ENCODE measurements at regions not wholly inside any gene's neighbourhood (a gene's known extent, or its start where the extent isn't known, plus 50 kb on each side); places are given as distances from the start of the nearest gene placed in this dataset.

DNA sequence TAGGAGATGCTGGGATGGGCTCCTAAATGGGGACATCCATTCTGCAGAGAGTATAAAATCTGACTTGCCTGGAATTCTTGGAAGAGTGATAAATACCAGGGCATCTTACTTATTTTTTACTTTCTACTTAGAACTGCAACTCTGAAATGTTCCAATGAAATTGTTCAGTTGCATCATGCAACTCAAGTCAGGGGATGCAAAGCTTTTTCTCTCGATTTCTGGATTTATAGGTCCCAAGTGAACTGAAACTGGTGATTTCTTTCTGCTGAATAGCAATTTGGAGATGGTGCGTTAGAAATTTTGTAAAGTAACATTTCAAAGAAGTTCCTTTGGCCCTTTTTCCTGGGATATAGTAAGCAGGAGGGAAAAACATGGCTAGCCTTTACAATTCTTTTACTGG lies 238.4 kb upstream of the CD180 start:
- Histone ChIP-seq H3K4me2 (no peak overlapping the region), H4K20me1 (no peaks in the 10 kb centered on the region), H3K36me3 (no peaks in the 10 kb centered on the region), H3K9me3 (no peaks in the 10 kb centered on the region), H3K9ac (no peak overlapping the region), H3K4me3 (no peak overlapping the region), H3K27ac (no peak overlapping the region), H3K4me1 (no peaks in the 10 kb centered on the region), H3K27me3 (no peaks in the 10 kb centered on the region)
- no peak for TF ChIP-seq Cebpa-rat (IDR thresholded peaks at IDR 0.05)

DNA sequence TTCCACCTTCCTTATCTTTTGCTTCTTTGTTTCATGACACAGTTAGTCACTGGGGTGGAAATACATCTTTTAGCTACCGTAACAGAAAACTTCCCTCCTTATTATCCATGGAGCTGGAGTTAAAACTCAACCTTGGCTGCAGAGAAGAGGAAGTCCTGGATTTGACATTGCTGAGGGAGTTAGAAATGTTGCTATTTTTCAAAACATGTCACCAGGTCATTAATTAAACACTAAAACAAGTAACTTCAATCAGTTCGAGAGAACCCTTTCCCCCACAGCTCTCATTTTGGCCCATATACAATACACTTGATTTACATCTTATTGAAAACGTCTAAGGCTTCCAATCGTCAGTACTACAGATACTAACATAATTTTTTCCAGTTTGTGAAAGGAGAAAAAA lies 237.9 kb upstream of the CD180 start:
- H3K27me3 ChIP-seq: no peaks in the 10 kb centered on the region
- no peak overlapping the region for H3K4me2 ChIP-seq
- TF ChIP-seq Cebpa-rat (IDR thresholded peaks at IDR 0.05): no peak
- no peaks in the 10 kb centered on the region for H4K20me1 ChIP-seq
- no peak overlapping the region for H3K9ac ChIP-seq
- H3K27ac ChIP-seq: no peak overlapping the region
- H3K4me1 ChIP-seq: no peaks in the 10 kb centered on the region
- no peaks in the 10 kb centered on the region for H3K36me3 ChIP-seq
- H3K9me3 ChIP-seq: no peaks in the 10 kb centered on the region
- H3K4me3 ChIP-seq: no peak overlapping the region

DNA sequence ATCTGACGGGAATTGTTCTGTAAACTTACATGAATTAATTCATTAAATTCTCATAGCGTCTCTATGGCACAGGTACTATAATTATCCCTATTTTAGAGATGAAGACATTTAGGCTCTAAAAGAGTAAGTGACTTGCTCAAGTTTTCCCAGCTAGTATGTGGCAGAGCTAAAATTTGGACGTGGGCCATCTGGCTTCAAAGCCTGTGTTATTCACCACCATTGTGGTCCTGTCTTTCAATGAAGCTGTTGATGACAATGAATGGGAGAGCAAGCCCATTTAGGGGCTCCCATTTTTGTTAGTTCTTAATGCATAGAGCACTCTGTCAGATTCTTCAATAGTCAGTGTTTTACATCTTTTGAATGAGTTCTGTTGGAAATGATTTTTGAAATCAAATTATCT lies 236.0 kb upstream of the CD180 start:
- H3K4me1 ChIP-seq: no peaks in the 10 kb centered on the region
- H3K4me2 ChIP-seq: no peak overlapping the region
- H3K27me3 ChIP-seq: no peaks in the 10 kb centered on the region
- H3K9ac ChIP-seq: no peak overlapping the region
- H4K20me1 ChIP-seq: no peaks in the 10 kb centered on the region
- H3K36me3 ChIP-seq: no peaks in the 10 kb centered on the region
- no peak for TF ChIP-seq Cebpa-rat (IDR thresholded peaks at IDR 0.05)
- no peak overlapping the region for H3K4me3 ChIP-seq
- H3K9me3 ChIP-seq: no peaks in the 10 kb centered on the region
- no peak overlapping the region for H3K27ac ChIP-seq

DNA sequence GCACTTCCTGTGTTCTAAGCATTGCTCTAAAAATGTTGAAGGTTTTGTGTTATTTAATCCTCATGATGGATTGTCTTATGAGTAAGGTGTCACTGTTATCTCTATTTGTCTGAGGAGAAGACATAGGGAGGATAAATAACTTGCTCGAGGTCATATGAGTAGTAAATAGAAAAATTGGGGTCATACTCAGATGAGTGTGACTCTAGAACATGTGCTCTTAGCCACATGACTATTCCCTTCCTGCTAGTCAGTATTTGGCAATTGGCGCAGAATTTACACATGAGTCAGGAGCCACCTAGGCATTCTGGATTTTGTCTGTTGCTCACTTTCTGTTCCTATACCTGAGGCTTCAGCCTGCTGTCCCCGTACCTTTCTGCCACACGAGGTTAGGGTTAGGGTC lies 234.6 kb upstream of the CD180 start:
- Histone ChIP-seq H3K4me3 (no peak overlapping the region), H3K4me1 (no peaks in the 10 kb centered on the region), H3K27ac (no peak overlapping the region), H3K27me3 (no peaks in the 10 kb centered on the region), H3K9me3 (no peaks in the 10 kb centered on the region), H3K4me2 (no peak overlapping the region), H4K20me1 (no peaks in the 10 kb centered on the region), H3K36me3 (no peaks in the 10 kb centered on the region), H3K9ac (no peak overlapping the region)
- no peak for TF ChIP-seq Cebpa-rat (IDR thresholded peaks at IDR 0.05)

DNA sequence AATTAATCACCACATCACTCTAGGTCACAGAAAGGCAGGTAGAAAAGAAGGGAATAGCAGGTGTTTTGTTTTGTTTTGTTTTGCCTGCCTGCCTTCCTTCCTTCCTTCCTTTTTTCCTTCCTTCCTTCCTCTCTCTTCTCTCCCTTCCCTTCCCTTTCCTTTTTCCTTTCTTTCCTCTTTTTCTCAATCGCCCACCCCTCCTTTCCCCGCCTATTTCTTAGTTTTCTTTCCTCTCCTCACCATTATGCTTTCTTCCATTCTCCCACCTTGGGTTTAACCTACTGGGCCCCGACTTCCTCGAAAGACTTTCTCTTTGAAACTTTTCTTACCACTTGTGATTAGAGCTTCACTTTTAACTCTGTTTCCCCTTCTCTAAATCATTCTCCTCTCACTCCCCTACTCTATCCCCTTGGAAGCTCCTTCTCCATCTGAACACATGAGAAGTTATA lies 231.3 kb upstream of the CD180 start:
- no peak overlapping the region for H3K4me2 ChIP-seq
- no peak overlapping the region for H3K9ac ChIP-seq
- H4K20me1 ChIP-seq: no peaks in the 10 kb centered on the region
- TF ChIP-seq Cebpa-rat (IDR thresholded peaks at IDR 0.05): no peak
- H3K4me1 ChIP-seq: no peaks in the 10 kb centered on the region
- H3K27ac ChIP-seq: no peak overlapping the region
- no peaks in the 10 kb centered on the region for H3K27me3 ChIP-seq
- no peaks in the 10 kb centered on the region for H3K36me3 ChIP-seq
- no peak overlapping the region for H3K4me3 ChIP-seq
- no peaks in the 10 kb centered on the region for H3K9me3 ChIP-seq

DNA sequence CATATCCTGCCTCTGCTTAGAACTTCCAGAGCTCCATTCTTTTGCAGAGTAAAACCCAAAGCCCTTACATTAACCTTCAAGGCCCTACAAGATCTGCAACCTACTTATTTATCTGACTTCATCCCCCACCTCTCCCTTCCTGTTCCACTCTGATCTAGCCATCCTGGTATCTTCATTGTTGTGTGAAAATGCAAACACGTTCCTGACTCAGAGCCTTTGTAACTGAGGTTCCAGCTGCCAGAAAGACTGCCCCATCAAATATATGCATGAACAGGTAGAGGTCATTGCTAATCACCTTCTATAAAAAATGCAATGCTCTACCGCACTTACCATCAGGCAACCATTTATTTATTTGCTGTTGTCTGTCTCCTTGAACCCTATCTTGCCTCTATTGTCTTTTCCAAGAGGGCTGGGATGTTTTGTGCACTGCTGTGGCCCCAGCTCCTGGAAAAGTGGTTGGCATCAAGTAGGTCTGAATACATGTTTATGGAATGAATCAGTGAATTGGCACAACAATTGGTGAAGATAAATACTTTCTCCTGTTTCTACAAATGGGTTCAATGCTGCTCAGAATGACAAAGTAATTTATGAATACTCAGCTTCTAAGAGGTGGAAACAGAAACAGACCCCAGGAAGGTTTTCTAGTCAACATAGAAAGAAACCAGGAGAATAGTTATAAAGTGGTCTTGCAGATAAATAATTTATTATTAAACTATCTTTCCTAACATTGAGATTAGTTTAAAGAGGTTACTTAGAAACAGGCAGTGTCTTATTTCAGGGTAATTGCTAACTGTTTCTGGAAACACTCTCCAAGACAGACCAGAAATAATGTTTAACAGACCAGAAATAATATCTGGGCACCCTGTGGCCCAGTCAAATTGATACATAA lies 230.6 kb upstream of the CD180 start:
- Histone ChIP-seq H3K4me3 (no peak overlapping the region), H3K9ac (no peak overlapping the region), H4K20me1 (no peaks in the 10 kb centered on the region)

DNA sequence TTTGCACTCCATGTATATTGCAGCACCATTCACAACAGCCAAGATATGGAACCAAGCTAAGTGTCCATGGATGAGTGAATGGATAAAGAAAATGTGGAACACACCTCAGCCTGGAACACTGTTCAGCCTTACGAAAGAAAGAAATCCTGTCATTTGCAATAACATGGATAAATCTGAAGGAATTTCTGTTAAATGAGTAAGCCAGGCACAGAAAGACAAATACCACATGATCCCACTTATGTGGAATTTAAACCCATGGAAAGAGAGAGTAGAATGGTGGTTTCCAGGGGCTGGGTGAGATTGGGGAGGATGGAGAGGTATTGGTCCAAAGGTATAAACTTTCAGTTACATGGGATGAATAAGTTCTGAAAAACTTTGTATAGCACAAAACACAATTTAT lies 228.9 kb upstream of the CD180 start:
- Histone ChIP-seq H3K4me2 (no peak overlapping the region), H3K36me3 (no peaks in the 10 kb centered on the region), H3K27me3 (no peaks in the 10 kb centered on the region), H3K9me3 (no peaks in the 10 kb centered on the region), H3K4me3 (no peak overlapping the region), H3K27ac (no peak overlapping the region), H3K4me1 (no peaks in the 10 kb centered on the region), H4K20me1 (no peaks in the 10 kb centered on the region), H3K9ac (no peak overlapping the region)
- TF ChIP-seq Cebpa-rat (IDR thresholded peaks at IDR 0.05): no peak

More for the DNA sequence above, 230.6 kb upstream of the CD180 start:
- Histone ChIP-seq H3K9me3 (no peaks in the 10 kb centered on the region), H3K4me1 (no peaks in the 10 kb centered on the region), H3K4me2 (no peak overlapping the region), H3K27ac (no peak overlapping the region), H3K36me3 (no peaks in the 10 kb centered on the region), H3K27me3 (no peaks in the 10 kb centered on the region)
- TF ChIP-seq Cebpa-rat (IDR thresholded peaks at IDR 0.05): no peak

DNA sequence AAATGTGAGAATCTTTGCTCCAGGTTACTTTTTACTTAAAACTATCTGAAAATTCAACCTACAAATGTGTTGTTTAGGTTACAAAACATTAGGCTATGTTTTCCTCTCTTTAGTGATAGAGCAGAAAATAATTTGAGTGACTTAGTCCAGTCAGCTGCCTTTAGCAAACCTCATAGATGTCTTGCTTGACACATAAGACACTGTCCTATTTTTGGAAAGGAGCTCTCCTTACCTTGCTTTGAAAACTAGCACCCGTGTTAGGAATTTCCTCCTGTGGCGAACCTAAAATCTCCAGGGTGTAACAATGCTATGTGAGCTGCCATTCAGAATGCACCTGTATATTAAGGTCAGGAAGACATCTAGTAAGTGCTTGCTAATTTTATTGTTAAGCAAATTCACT lies 221.2 kb upstream of the CD180 start:
- H3K36me3 ChIP-seq: no peaks in the 10 kb centered on the region
- no peaks in the 10 kb centered on the region for H3K27me3 ChIP-seq
- H3K9me3 ChIP-seq: no peaks in the 10 kb centered on the region
- H3K4me3 ChIP-seq: no peak overlapping the region
- no peak overlapping the region for H3K27ac ChIP-seq
- no peaks in the 10 kb centered on the region for H3K4me1 ChIP-seq
- no peak for TF ChIP-seq Cebpa-rat (IDR thresholded peaks at IDR 0.05)
- no peak overlapping the region for H3K9ac ChIP-seq
- no peak overlapping the region for H3K4me2 ChIP-seq
- no peaks in the 10 kb centered on the region for H4K20me1 ChIP-seq

DNA sequence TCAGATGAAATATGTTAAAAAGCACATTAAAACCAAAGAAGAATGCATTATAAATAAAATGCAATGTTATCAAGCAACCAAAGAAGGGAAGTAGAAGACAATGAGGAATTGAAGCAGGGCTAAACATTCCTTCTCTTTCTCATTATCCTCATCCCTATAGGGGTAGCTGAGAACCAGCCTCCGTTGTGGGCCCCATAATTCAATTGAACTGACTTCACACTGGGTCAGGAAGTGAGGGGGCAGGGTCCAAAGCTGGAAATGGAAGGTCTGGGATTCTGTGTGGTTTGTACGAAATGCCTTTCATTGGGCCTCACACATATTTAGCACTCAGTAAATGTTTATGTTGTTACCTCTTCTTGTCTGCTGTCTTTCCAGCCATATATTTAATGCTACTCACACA lies 220.4 kb upstream of the CD180 start:
- no peak overlapping the region for H3K9ac ChIP-seq
- no peaks in the 10 kb centered on the region for H3K9me3 ChIP-seq
- no peak overlapping the region for H3K4me2 ChIP-seq
- no peaks in the 10 kb centered on the region for H4K20me1 ChIP-seq
- H3K4me1 ChIP-seq: no peaks in the 10 kb centered on the region
- H3K27ac ChIP-seq: no peak overlapping the region
- H3K27me3 ChIP-seq: no peaks in the 10 kb centered on the region
- H3K36me3 ChIP-seq: no peaks in the 10 kb centered on the region
- TF ChIP-seq Cebpa-rat (IDR thresholded peaks at IDR 0.05): no peak
- H3K4me3 ChIP-seq: no peak overlapping the region

DNA sequence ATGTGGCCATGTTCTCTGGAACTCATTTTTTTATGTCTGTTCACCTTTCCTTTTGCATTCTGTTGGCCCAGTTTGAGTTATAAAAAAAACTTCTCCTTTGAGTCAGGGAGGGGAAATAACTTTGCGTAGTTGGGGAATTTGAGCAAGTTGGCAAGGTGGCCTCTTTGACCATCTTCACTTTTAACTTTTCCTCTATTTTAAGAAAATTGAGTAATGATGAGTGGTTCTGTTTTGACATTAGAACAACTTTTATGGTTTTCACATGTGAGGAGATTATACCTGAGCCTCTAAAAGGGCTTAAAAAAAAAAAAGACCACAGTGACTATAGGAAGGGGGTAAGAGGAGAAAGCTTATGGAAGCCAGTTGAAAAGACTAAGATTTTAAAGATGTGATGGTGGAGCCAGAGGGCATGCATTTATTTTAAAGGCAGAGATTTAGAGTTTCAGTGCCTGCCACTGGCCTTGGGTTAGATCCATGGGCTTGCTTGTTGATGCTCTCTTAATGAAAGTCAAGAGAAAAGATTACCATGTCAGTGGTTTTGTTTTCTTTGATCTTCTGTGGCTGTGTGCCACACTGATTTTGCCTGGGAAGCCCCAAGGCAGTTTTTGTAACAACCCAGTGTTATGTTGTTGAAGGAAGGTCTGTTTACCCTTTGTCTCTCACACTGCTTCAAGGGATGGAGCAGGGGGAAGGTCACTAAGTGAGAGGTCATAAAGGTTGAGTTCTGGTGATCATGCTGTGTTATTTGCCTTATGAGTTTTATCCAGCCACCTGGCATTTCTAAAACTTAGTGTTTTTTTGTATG lies 219.7 kb upstream of the CD180 start:
- TF ChIP-seq Cebpa-rat (IDR thresholded peaks at IDR 0.05): no peak
- Histone ChIP-seq H3K4me2 (no peak overlapping the region), H3K36me3 (no peaks in the 10 kb centered on the region)

More for the DNA sequence above, 219.7 kb upstream of the CD180 start:
- Histone ChIP-seq H3K9ac (no peak overlapping the region), H3K4me3 (no peak overlapping the region), H3K27me3 (no peaks in the 10 kb centered on the region), H3K4me1 (no peaks in the 10 kb centered on the region), H4K20me1 (no peaks in the 10 kb centered on the region), H3K27ac (no peak overlapping the region), H3K9me3 (no peaks in the 10 kb centered on the region)

All from BLaER1 (cell line).